GM12878 (cell line): ENCODE measurements at regions not wholly inside any gene's neighbourhood (a gene's known extent, or its start where the extent isn't known, plus 50 kb on each side); places are given as distances from the start of the nearest gene placed in this dataset.

ENCODE experiments used
- EED ChIP-seq: sonication (generic); IDR thresholded peaks from 2 replicates; pipeline ENCODE4 v1.6.1; 2016; ENCODE audit warnings: antibody characterized with exemption, low read depth
- NFXL1 ChIP-seq: fragments of 450-650 bp; IDR thresholded peaks from 2 replicates; pipeline ENCODE4 v1.6.1; 2017; ENCODE audit warnings: antibody characterized with exemption, mild to moderate bottlenecking, borderline replicate concordance
- POU2F2 ChIP-seq: IDR thresholded peaks from 3 replicates; pipeline ENCODE4 v1.6.1; 2011; ENCODE audit warnings: low read depth, mild to moderate bottlenecking, low read length, borderline replicate concordance
- SMAD5 ChIP-seq: IDR thresholded peaks from 2 replicates; pipeline ENCODE4 v1.6.1; 2016; ENCODE audit warnings: antibody characterized with exemption, low read depth
- SP1 ChIP-seq: IDR thresholded peaks from one replicate; pipeline ENCODE4 v1.6.1; 2011; ENCODE audit warnings: low read depth, low read length
- TF ChIP-seq, protein P1 (sequence below): fragments of 450-650 bp; formaldehyde crosslinking; IDR thresholded peaks from 2 replicates; pipeline ENCODE4 v1.5.0; 2022; ENCODE audit warnings: mild to moderate bottlenecking, missing genetic modification characterization
- TF ChIP-seq, protein P2 (sequence below): fragments of 150-350 bp; IDR thresholded peaks from 2 replicates; pipeline ENCODE4 v1.6.1; 2016; ENCODE audit warnings: low read depth, low read length
- TF ChIP-seq, protein P3 (sequence below): fragments of 450-650 bp; IDR thresholded peaks from 2 replicates; pipeline ENCODE4 v1.6.1; 2017; ENCODE audit warnings: mild to moderate bottlenecking, moderate library complexity
- TF ChIP-seq, protein P4 (sequence below): IDR thresholded peaks from 2 replicates; pipeline ENCODE4 v1.6.1; 2012; ENCODE audit warnings: low read depth, low read length, improper control_type of control experiment

DNA sequence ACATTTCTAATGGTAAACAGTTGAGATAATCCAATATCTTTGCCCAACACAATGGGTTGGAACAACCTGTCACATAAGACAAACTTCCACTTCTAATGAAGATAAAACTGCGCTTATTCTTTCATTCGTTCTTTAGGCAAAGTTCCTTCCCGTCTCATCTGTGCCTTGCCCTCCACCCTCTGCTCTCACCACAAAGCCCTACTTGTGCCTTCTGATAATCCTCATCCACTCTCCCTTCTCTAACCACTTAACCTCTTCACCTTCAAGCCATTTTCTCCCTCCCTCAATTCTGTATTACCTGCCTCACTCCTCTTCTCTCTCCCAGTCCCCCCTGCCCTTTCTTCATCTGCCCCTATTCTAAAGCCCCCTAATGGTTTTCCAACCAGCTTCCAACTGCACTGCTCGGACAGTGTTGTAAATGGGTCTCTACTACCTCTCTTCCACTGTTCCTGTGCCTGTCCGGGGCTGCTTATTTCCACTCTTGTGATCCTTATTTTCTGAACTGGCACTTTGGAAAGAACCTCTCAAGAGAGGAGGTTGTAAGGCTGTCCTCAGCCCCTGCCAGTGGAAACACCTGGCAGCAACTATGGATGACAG, 62.9 kb upstream of the MYB start (continued):
- TF ChIP-seq, protein P1, sequence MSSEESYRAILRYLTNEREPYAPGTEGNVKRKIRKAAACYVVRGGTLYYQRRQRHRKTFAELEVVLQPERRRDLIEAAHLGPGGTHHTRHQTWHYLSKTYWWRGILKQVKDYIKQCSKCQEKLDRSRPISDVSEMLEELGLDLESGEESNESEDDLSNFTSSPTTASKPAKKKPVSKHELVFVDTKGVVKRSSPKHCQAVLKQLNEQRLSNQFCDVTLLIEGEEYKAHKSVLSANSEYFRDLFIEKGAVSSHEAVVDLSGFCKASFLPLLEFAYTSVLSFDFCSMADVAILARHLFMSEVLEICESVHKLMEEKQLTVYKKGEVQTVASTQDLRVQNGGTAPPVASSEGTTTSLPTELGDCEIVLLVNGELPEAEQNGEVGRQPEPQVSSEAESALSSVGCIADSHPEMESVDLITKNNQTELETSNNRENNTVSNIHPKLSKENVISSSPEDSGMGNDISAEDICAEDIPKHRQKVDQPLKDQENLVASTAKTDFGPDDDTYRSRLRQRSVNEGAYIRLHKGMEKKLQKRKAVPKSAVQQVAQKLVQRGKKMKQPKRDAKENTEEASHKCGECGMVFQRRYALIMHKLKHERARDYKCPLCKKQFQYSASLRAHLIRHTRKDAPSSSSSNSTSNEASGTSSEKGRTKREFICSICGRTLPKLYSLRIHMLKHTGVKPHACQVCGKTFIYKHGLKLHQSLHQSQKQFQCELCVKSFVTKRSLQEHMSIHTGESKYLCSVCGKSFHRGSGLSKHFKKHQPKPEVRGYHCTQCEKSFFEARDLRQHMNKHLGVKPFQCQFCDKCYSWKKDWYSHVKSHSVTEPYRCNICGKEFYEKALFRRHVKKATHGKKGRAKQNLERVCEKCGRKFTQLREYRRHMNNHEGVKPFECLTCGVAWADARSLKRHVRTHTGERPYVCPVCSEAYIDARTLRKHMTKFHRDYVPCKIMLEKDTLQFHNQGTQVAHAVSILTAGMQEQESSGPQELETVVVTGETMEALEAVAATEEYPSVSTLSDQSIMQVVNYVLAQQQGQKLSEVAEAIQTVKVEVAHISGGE (CRISPR knock-in tag), result no peak
- TF ChIP-seq SP1 (no peak), EED (no peak), SMAD5 (no peak), POU2F2 (no peak), NFXL1 (no peak)
- TF ChIP-seq, protein P2, sequence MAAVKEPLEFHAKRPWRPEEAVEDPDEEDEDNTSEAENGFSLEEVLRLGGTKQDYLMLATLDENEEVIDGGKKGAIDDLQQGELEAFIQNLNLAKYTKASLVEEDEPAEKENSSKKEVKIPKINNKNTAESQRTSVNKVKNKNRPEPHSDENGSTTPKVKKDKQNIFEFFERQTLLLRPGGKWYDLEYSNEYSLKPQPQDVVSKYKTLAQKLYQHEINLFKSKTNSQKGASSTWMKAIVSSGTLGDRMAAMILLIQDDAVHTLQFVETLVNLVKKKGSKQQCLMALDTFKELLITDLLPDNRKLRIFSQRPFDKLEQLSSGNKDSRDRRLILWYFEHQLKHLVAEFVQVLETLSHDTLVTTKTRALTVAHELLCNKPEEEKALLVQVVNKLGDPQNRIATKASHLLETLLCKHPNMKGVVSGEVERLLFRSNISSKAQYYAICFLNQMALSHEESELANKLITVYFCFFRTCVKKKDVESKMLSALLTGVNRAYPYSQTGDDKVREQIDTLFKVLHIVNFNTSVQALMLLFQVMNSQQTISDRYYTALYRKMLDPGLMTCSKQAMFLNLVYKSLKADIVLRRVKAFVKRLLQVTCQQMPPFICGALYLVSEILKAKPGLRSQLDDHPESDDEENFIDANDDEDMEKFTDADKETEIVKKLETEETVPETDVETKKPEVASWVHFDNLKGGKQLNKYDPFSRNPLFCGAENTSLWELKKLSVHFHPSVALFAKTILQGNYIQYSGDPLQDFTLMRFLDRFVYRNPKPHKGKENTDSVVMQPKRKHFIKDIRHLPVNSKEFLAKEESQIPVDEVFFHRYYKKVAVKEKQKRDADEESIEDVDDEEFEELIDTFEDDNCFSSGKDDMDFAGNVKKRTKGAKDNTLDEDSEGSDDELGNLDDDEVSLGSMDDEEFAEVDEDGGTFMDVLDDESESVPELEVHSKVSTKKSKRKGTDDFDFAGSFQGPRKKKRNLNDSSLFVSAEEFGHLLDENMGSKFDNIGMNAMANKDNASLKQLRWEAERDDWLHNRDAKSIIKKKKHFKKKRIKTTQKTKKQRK, result no peak
- TF ChIP-seq, protein P3, sequence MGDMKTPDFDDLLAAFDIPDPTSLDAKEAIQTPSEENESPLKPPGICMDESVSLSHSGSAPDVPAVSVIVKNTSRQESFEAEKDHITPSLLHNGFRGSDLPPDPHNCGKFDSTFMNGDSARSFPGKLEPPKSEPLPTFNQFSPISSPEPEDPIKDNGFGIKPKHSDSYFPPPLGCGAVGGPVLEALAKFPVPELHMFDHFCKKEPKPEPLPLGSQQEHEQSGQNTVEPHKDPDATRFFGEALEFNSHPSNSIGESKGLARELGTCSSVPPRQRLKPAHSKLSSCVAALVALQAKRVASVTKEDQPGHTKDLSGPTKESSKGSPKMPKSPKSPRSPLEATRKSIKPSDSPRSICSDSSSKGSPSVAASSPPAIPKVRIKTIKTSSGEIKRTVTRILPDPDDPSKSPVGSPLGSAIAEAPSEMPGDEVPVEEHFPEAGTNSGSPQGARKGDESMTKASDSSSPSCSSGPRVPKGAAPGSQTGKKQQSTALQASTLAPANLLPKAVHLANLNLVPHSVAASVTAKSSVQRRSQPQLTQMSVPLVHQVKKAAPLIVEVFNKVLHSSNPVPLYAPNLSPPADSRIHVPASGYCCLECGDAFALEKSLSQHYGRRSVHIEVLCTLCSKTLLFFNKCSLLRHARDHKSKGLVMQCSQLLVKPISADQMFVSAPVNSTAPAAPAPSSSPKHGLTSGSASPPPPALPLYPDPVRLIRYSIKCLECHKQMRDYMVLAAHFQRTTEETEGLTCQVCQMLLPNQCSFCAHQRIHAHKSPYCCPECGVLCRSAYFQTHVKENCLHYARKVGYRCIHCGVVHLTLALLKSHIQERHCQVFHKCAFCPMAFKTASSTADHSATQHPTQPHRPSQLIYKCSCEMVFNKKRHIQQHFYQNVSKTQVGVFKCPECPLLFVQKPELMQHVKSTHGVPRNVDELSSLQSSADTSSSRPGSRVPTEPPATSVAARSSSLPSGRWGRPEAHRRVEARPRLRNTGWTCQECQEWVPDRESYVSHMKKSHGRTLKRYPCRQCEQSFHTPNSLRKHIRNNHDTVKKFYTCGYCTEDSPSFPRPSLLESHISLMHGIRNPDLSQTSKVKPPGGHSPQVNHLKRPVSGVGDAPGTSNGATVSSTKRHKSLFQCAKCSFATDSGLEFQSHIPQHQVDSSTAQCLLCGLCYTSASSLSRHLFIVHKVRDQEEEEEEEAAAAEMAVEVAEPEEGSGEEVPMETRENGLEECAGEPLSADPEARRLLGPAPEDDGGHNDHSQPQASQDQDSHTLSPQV, result no peak
- TF ChIP-seq, protein P4, sequence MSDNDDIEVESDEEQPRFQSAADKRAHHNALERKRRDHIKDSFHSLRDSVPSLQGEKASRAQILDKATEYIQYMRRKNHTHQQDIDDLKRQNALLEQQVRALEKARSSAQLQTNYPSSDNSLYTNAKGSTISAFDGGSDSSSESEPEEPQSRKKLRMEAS, result no peak
- TF ChIP-seq, all 136 proteins: peak for 0
